ENCODE measurements at regions not wholly inside any gene's neighbourhood (a gene's known extent, or its start where the extent isn't known, plus 50 kb on each side); places are given as distances from the start of the nearest gene placed in this dataset.

GRCh38 chr19:28785971-28786370, 427.0 kb downstream of the UQCRFS1 start:
- TF ChIP-seq ZNF274 (IDR thresholded peaks at IDR 0.05; ENCODE audit: low read depth, low read length): no peak
- no peak for TF ChIP-seq YY1 (IDR thresholded peaks at IDR 0.05; ENCODE audit: insufficient read depth, insufficient read length)

All from NT2/D1 (cell line).